OCI-LY3 (cell line): ENCODE measurements at regions not wholly inside any gene's neighbourhood (a gene's known extent, or its start where the extent isn't known, plus 50 kb on each side); places are given as distances from the start of the nearest gene placed in this dataset.

ENCODE experiments used
- EZH2phosphoT487 ChIP-seq: fragments of 200-600 bp; shearing (Covaris generic); IDR thresholded peaks from 2 replicates; pipeline ENCODE4 v1.6.1; 2018; ENCODE audit warnings: antibody characterized with exemption, mixed run types, low read depth
- TF ChIP-seq, protein P1 (sequence below): fragments of 200-600, 300-600 bp; sonication (generic); IDR thresholded peaks from 2 replicates; pipeline ENCODE4 v1.5.1; 2014; ENCODE audit warnings: antibody characterized with exemption, low read length, low read depth

DNA sequence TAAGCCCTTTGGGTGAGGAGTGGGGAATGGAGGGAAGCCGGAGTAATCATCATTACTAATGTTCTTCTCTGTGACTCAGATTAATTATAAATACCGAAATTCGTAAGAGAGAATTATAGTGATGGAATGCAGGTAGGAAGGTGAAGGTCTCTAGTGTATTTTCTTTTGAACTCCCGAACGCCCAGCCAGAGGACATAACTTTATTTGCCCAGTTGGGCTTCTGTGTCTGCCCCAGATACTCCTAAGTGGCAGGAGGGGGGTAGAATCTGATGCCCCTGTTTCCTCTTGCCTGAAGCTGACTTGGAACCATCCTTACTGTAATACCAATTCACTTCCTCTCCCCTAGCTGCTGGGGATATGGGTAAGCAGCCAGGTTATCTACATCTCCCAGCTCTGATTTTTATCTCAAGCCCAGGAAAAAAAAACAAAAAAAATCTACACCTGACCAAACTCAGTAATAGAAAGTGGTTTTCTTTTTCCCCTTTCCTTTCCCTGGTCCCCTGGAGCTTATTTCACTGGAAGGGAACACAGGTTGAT is 84.4 kb upstream of the CISTR start:
- TF ChIP-seq, protein P1, sequence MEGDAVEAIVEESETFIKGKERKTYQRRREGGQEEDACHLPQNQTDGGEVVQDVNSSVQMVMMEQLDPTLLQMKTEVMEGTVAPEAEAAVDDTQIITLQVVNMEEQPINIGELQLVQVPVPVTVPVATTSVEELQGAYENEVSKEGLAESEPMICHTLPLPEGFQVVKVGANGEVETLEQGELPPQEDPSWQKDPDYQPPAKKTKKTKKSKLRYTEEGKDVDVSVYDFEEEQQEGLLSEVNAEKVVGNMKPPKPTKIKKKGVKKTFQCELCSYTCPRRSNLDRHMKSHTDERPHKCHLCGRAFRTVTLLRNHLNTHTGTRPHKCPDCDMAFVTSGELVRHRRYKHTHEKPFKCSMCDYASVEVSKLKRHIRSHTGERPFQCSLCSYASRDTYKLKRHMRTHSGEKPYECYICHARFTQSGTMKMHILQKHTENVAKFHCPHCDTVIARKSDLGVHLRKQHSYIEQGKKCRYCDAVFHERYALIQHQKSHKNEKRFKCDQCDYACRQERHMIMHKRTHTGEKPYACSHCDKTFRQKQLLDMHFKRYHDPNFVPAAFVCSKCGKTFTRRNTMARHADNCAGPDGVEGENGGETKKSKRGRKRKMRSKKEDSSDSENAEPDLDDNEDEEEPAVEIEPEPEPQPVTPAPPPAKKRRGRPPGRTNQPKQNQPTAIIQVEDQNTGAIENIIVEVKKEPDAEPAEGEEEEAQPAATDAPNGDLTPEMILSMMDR: no peak
- TF ChIP-seq EZH2phosphoT487: no peak
